ENCODE measurements at regions not wholly inside any gene's neighbourhood (a gene's known extent, or its start where the extent isn't known, plus 50 kb on each side); places are given as distances from the start of the nearest gene placed in this dataset.

DNA sequence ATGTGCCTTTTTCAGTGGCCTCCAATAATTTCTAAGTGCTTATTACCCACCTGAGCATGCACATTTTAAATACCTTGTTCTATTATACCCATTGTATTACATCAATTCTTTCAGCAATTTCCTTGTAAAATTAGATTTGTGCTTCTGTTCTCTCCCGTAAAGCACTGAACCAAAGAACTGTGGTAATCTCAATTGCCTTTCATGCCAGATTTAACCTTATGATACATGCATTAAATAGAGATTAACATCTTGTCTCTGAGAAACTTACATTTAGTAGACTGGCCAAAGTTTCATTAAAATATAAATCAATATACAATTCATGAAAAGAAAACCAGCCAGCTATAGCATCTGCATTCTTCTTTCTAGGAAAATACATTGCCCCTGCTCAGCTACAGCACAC, 137.2 kb downstream of the EFNB2 start:
- TF ChIP-seq CTCF (IDR thresholded peaks at IDR 0.05) (no peak), POLR2A (IDR thresholded peaks at IDR 0.05) (no peak)

All from lower leg skin (tissue), 3 donors.